B cell (primary cell): ENCODE measurements at regions not wholly inside any gene's neighbourhood (a gene's known extent, or its start where the extent isn't known, plus 50 kb on each side); places are given as distances from the start of the nearest gene placed in this dataset.

Source experiments
- CTCF ChIP-seq: fragments of 200-600 bp; IDR thresholded peaks from one replicate; pipeline ENCODE4 v1.8.0; 2022; ENCODE audit warnings: antibody characterized with exemption, mild to moderate bottlenecking
- EZH2 ChIP-seq: IDR thresholded peaks from 2 replicates; pipeline ENCODE4 v1.6.1; 2012; ENCODE audit warnings: borderline replicate concordance, low read depth, mild to moderate bottlenecking, moderate library complexity, low read length; ENCODE audit not compliant: insufficient read depth, poor library complexity, severe bottlenecking

GRCh38 chr19:21608571-21608970, 103.2 kb downstream of the ZNF429 start:
- TF ChIP-seq CTCF (no peak), EZH2 (no peak)
